22Rv1 (cell line): ENCODE measurements at regions not wholly inside any gene's neighbourhood (a gene's known extent, or its start where the extent isn't known, plus 50 kb on each side); places are given as distances from the start of the nearest gene placed in this dataset.

ENCODE experiments used
- H3K27ac ChIP-seq: fragments of 450-650 bp; 2 replicates; pipeline ENCODE4 v1.5.1; 2017
- ZFX ChIP-seq: fragments of 450-650 bp; IDR thresholded peaks from 2 replicates; pipeline ENCODE4 v1.6.1; 2017; ENCODE audit warnings: antibody characterized with exemption, borderline replicate concordance
- TF ChIP-seq, protein P1 (sequence below): fragments of 450-650 bp; IDR thresholded peaks from 2 replicates; pipeline ENCODE4 v1.5.1; 2017; ENCODE audit warnings: mild to moderate bottlenecking

DNA sequence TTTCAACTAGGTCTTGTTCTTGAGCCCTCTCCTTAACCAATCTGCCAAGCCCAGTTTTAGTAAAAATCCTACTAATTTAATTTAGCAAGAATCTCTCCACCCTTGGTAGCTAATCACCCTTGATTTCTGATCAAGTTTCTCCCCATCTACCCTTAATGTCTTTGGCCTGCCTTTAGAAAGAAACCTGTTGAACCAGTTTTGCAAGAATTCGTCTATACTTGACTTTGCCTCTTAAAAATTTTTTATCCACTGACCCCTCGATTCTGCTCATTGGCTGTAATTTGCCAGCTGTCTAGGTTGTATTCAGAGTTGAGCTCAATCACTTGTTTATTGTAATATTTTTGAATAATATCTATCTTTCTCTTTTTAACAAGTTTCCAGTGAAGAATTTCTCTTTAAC, 1138.5 kb downstream of the CDH11 start:
- TF ChIP-seq, protein P1, sequence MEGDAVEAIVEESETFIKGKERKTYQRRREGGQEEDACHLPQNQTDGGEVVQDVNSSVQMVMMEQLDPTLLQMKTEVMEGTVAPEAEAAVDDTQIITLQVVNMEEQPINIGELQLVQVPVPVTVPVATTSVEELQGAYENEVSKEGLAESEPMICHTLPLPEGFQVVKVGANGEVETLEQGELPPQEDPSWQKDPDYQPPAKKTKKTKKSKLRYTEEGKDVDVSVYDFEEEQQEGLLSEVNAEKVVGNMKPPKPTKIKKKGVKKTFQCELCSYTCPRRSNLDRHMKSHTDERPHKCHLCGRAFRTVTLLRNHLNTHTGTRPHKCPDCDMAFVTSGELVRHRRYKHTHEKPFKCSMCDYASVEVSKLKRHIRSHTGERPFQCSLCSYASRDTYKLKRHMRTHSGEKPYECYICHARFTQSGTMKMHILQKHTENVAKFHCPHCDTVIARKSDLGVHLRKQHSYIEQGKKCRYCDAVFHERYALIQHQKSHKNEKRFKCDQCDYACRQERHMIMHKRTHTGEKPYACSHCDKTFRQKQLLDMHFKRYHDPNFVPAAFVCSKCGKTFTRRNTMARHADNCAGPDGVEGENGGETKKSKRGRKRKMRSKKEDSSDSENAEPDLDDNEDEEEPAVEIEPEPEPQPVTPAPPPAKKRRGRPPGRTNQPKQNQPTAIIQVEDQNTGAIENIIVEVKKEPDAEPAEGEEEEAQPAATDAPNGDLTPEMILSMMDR: no peak
- TF ChIP-seq ZFX: no peak
- no peak overlapping the region for H3K27ac ChIP-seq

DNA sequence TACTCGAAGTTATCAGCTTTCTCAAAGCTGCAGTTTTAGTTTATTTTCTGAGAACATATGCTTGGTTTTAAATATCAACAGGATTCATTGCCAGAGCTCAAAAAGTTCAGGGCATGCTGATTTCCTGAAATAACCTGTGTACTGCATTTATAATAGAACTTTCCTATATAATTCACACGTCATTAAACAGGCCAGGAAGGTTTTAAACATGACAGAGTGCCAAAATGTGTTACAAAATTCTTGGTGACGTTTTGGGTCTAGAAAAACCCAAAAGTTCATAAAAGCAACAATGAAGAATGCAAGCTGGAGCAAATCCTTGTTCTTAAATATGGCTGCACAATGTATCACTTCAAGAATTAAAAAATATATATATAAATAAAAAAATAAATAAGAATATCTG, 1139.1 kb downstream of the CDH11 start:
- no peak overlapping the region for H3K27ac ChIP-seq
- TF ChIP-seq, protein P1: no peak
- TF ChIP-seq ZFX: no peak

DNA sequence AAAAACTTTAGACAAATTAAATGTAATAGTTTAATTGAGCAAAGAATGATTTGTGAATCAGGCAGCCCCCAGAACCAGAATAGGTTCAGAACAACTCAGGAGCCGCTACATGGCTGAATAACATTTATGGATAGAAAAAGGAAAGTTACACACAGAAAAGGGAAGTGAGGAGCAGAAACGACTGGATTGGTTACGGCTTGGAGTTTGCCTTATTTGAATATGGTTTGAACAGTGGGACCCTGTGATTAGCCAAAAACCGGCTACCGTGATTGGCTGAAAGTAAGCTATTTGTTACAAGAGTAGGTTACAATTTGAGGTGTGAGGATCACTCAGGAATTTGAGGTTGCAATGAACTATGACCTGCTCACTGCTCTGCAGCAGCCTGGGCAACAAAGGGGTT, 1139.8 kb downstream of the CDH11 start:
- TF ChIP-seq, protein P1: no peak
- TF ChIP-seq ZFX: no peak
- H3K27ac ChIP-seq: no peak overlapping the region

DNA sequence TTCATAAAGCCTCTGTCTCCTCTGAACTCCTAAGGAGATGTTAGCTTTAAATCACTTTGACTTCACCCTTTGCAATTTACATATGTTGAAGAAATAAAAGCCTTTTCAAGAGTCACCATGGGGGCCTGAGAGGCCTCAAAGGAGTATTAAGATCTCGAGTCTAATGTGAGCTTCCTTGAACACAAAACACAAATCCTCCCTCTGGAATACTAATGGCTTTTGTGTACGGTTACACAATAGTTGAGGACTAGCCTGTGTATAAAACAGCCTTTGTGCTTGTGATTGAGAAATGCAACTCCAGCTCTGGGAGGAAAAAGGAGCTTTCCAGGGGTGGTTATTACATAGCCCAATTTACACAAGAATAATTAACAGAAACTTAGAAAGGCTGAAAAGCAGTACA, 1140.2 kb downstream of the CDH11 start:
- no peak overlapping the region for H3K27ac ChIP-seq
- TF ChIP-seq ZFX: no peak
- TF ChIP-seq, protein P1: no peak

DNA sequence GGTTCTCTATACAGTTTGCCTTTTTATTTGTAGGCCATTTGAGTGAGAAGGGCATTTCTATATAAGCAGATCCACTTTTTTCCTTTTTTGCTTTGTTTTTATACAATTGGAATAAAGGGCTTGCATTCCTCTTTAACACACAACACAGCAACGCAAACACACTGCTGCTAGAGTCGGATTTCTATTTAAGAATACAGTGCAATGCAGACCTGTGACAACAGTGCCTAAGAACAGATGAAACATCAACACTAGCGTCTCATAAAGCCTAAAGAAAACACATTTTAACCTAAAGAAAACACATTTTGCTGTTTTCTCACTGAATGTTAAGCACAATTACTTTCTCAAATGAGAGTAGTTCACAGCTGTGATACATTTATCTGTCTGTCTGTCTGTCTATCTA, 1141.1 kb downstream of the CDH11 start:
- TF ChIP-seq, protein P1: no peak
- TF ChIP-seq ZFX: no peak
- no peak overlapping the region for H3K27ac ChIP-seq

DNA sequence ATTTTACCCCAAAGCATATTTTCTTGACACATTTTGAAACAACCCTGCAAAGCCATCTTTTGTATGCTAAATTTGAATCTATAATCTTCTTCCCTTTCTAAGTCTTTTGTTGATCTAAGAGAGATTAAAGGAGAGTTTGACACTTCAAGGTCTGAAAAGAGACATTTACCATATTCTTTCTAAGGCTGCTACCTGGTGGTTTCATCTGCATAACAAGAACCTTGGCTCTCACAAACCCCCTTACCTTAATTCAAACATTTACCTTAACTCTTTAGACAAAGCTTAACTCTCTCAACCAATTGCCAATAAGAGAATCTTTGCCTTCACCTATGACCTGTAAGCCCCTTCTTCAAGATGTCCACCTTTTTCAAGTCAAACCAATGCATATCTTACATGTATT, 1143.6 kb downstream of the CDH11 start:
- no peak overlapping the region for H3K27ac ChIP-seq
- TF ChIP-seq ZFX: no peak
- TF ChIP-seq, protein P1: no peak

DNA sequence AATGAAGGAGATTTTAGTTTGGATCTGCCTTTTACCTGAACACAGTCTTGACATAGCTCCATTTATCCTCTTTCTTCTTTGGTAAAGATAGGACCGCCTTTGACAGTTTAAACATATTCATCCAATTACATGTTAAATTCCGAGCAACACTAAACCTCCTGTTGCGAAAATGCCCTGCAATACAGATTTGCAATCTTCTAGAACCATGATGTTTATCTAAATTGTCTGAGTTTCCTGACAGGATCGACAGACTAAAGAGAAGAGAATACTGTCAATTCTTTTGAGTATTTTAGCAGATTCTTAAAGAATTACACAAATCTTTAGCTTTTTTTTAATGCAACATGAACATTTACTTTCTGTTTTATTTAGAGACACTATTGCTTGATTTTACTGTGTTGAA, 1145.5 kb downstream of the CDH11 start:
- H3K27ac ChIP-seq: no peak overlapping the region
- TF ChIP-seq, protein P1: no peak
- TF ChIP-seq ZFX: no peak
